Breast epithelium (tissue), 3 donors: ENCODE measurements at regions not wholly inside any gene's neighbourhood (a gene's known extent, or its start where the extent isn't known, plus 50 kb on each side); places are given as distances from the start of the nearest gene placed in this dataset.

Experiments used
- CTCF ChIP-seq, 3 donors: fragments of 450-650 bp; IDR thresholded peaks; one replicate each; pipeline ENCODE4 v1.5.1; 2016 to 2017; ENCODE audit warnings: antibody characterized with exemption in 3 of 3, mild to moderate bottlenecking in 3 of 3, moderate library complexity in 3 of 3
- POLR2A ChIP-seq: fragments of 450-650 bp; IDR thresholded peaks from one replicate; pipeline ENCODE4 v1.6.1; 2016; ENCODE audit warnings: antibody characterized with exemption, mild to moderate bottlenecking, moderate library complexity
- POLR2AphosphoS5 ChIP-seq, 3 donors: sonication (generic); formaldehyde crosslinking; IDR thresholded peaks; one replicate each; pipeline ENCODE4 v1.6.1; 2017; ENCODE audit warnings: antibody characterized with exemption in 3 of 3

GRCh38 chr13:80438521-80438920, 97.6 kb upstream of the SPRY2 start:
- TF ChIP-seq CTCF (IDR thresholded peaks at IDR 0.05) = no peak
- TF ChIP-seq POLR2AphosphoS5 (IDR thresholded peaks at IDR 0.05) = no peak
- no peak for TF ChIP-seq POLR2A
